ENCODE measurements at regions not wholly inside any gene's neighbourhood (a gene's known extent, or its start where the extent isn't known, plus 50 kb on each side); places are given as distances from the start of the nearest gene placed in this dataset.

DNA sequence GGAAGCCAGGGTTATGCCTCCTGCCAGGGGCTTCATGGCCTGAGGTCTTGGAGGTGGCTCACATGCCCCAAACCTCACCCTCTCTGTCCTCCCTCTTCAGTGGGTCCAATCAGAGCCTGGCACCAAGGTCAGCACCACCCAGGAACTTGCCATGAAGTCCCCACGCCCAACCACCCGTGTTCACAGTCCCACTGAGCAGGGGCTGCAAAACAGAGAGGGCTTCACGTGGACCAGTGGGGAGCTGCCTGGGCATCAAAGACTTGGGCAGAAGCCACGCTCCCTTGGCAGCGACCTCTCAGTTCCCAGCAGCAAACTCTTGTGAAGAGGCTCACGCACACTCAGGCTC is 425.8 kb upstream of the B3GAT1 start:
- H3K4me3 Mint-ChIP-seq: no peak overlapping the region
- H3K4me1 Mint-ChIP-seq: no peaks in the 10 kb centered on the region
- POLR2A ChIA-PET: no interaction called here
- DNase-seq (ENCODE audit: low spot score): no peak
- H3K36me3 Mint-ChIP-seq: no peaks in the 10 kb centered on the region
- H3K27me3 Mint-ChIP-seq (ENCODE audit: low read depth): no peaks in the 10 kb centered on the region; the same call in 1 of the 2 replicates
- no peak for ATAC-seq
- CTCF ChIA-PET: no interaction called here
- H3K9me3 Mint-ChIP-seq: peaks cover 17% of the 10 kb centered on the region
- H3K27ac Mint-ChIP-seq: no peak overlapping the region
- TF ChIP-seq ERG (CRISPR knock-in tag; IDR thresholded peaks at IDR 0.05) (no peak), ZMAT4 (CRISPR knock-in tag; IDR thresholded peaks at IDR 0.05) (no peak), ZNF232 (CRISPR knock-in tag; IDR thresholded peaks at IDR 0.05) (no peak), CREM (CRISPR knock-in tag; IDR thresholded peaks at IDR 0.05) (no peak), EMX1 (CRISPR knock-in tag; IDR thresholded peaks at IDR 0.05) (no peak)
- TF ChIP-seq, protein P1, sequence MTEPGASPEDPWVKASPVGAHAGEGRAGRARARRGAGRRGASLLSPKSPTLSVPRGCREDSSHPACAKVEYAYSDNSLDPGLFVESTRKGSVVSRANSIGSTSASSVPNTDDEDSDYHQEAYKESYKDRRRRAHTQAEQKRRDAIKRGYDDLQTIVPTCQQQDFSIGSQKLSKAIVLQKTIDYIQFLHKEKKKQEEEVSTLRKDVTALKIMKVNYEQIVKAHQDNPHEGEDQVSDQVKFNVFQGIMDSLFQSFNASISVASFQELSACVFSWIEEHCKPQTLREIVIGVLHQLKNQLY (CRISPR knock-in tag; IDR thresholded peaks at IDR 0.05): no peak
- TF ChIP-seq, protein P2, sequence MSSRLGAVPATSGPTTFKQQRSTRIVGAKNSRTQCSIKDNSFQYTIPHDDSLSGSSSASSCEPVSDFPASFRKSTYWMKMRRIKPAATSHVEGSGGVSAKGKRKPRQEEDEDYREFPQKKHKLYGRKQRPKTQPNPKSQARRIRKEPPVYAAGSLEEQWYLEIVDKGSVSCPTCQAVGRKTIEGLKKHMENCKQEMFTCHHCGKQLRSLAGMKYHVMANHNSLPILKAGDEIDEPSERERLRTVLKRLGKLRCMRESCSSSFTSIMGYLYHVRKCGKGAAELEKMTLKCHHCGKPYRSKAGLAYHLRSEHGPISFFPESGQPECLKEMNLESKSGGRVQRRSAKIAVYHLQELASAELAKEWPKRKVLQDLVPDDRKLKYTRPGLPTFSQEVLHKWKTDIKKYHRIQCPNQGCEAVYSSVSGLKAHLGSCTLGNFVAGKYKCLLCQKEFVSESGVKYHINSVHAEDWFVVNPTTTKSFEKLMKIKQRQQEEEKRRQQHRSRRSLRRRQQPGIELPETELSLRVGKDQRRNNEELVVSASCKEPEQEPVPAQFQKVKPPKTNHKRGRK (CRISPR knock-in tag; IDR thresholded peaks at IDR 0.05; ENCODE audit: borderline replicate concordance): no peak
- TF ChIP-seq, protein P3, sequence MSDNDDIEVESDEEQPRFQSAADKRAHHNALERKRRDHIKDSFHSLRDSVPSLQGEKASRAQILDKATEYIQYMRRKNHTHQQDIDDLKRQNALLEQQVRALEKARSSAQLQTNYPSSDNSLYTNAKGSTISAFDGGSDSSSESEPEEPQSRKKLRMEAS (CRISPR knock-in tag; IDR thresholded peaks at IDR 0.05): no peak

DNA sequence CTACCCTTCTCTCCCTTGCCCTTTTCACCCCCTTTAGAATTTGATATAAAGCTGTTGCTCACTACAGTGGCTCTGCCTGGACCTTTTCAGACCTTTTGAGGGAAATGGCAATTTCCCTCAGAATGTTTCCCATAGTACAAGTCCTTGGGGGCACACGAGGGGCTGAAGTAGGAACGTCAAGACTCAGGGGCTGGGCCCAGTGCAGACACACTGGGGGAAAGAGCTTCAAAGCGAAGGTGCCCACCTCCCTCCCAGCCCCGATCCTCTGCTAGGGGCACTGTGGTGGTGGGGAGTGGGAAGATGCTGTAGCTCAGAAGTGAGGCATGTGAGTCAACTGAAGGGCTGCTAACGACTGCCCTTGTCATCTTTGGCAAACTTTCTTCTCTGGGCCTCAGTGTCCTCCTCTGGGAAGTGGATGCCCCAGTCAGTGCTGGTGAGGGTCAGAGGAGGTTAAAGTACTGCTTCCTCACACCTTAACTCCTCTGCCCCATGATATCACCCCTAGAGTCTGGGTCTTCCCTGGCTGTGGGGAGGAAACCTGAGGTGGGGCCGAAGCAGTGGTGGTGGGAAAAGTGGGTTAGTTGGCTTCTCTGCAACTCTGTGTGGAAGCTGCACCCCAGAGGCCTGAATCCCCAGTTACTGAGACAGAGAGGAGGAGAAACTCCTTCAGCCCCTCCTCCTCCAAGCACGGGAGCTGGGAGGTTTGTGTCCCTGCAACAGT is 425.3 kb upstream of the B3GAT1 start:
- no peaks in the 10 kb centered on the region for H3K36me3 Mint-ChIP-seq
- no peak for ATAC-seq
- ChIA-PET POLR2A (no interaction called here), CTCF (no interaction called here)
- no peak overlapping the region for H3K27ac Mint-ChIP-seq
- no peaks in the 10 kb centered on the region; the same call in none of the 2 replicates for H3K27me3 Mint-ChIP-seq (ENCODE audit: low read depth)
- no peak overlapping the region for H3K4me3 Mint-ChIP-seq
- H3K9me3 Mint-ChIP-seq: peaks cover 23% of the 10 kb centered on the region
- no peak for DNase-seq (ENCODE audit: low spot score)
- TF ChIP-seq, protein P4, sequence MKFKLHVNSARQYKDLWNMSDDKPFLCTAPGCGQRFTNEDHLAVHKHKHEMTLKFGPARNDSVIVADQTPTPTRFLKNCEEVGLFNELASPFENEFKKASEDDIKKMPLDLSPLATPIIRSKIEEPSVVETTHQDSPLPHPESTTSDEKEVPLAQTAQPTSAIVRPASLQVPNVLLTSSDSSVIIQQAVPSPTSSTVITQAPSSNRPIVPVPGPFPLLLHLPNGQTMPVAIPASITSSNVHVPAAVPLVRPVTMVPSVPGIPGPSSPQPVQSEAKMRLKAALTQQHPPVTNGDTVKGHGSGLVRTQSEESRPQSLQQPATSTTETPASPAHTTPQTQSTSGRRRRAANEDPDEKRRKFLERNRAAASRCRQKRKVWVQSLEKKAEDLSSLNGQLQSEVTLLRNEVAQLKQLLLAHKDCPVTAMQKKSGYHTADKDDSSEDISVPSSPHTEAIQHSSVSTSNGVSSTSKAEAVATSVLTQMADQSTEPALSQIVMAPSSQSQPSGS (CRISPR knock-in tag; IDR thresholded peaks at IDR 0.05; ENCODE audit: borderline replicate concordance, low read depth): no peak
- TF ChIP-seq RELA (CRISPR knock-in tag; IDR thresholded peaks at IDR 0.05; ENCODE audit: borderline replicate concordance) (no peak), ATF6 (CRISPR knock-in tag; IDR thresholded peaks at IDR 0.05) (no peak), ETV6 (CRISPR knock-in tag; IDR thresholded peaks at IDR 0.05) (no peak)
- TF ChIP-seq, protein P3 (CRISPR knock-in tag; IDR thresholded peaks at IDR 0.05): no peak
- TF ChIP-seq, protein P2 (CRISPR knock-in tag; IDR thresholded peaks at IDR 0.05; ENCODE audit: borderline replicate concordance): no peak
- H3K4me1 Mint-ChIP-seq: no peaks in the 10 kb centered on the region

All from WTC11 (cell line).